NCI-H2081 (cell line): ENCODE measurements at regions not wholly inside any gene's neighbourhood (a gene's known extent, or its start where the extent isn't known, plus 50 kb on each side); places are given as distances from the start of the nearest gene placed in this dataset.
"Not testable (repeated sequence)": the region's sequence is repeated elsewhere in the genome, so short reads cannot be mapped to it uniquely, and the experiment has no call there.

Experiments used
- DNase-seq, 2 experiments: peaks; one replicate each; lab custom pipeline; 2025; lab: John Stamatoyannopoulos, UW

GRCh38 chr7:27412164-27412563 is 169.6 kb downstream of the EVX1 start:
- no peak for DNase-seq

DNA sequence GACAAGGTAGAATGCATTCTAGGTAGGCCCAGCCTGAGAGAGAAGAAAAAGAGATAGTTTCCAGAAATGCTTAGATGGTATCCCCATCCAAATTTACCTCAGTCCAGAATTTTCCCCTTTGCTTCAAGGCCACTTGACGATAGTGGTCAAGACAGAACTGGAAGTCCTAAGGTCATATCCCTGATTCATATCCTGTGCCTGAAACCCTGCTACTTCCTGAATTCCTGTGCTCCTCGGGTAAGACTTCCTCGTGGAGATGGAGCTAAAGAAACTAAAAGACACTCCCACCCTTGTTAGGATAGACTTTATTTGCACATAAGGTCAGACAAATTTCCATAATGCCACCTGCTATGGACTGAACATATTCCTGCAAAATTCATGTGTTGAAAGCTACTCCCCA is 175.9 kb downstream of the EVX1 start:
- no peak for DNase-seq

- DNase-seq, result no peak
These were observed 177.1 kb downstream of the EVX1 start for GRCh38 chr7:27419581-27420177.

DNA sequence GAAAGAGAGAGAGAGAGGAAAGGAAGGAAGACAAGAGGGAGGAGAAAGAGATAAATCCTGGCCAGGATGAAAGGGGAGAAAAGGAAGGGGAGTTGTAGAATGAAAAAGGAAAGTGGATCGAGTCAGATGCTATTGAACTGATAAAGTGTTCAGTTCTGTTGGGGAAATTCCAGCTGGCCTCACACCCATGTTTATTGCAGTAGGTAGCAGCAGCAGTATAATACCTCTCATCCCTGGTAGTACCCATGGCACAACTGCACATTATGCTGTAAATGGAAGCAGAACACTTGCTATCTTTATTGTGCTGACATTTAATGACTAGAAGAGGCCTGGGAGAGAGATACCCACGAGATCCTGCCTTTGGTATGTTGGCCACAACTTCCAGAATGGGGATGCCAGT is 178.1 kb downstream of the EVX1 start:
- DNase-seq, result no peak

- no peak for DNase-seq
These were observed 180.7 kb downstream of the EVX1 start for GRCh38 chr7:27423290-27423689.

DNA sequence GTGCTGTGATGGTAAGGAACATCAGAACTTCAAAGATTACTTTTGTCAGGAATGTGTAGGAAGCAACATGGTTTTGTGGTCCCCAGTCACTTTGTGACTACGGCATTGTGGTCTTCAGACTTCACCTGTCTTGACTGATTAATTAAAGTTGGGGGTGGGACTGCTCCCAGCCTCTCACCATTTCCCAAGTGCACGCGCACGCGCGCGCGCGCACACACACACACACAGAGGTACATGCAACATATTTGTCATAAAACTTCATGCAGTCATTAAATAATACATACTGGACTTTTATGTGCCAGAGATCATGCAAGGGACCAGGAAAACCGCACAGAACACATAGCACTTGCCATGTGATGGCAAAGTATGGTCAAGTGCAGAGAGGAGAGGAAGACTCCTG is 181.2 kb downstream of the EVX1 start:
- DNase-seq, result no peak

DNA sequence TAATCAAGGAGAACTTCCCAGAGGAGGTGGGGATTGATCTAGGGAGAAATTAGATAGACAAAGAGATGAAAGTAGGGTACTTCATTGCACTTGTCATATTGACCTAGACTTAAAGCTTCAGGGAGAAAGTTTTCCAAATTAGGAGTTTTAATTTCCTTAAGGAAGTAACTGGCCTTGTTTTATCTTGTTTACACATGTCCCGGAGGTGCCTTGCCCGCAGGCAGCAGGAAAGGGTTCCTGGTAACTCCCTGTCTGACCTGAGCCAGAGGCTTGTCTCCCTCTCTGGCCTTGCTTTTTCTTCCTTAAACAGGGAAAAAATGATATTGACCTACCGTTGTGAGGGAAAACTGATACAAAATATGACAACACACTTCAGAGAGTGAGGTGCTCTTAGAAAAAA is 181.6 kb downstream of the EVX1 start:
- DNase-seq, result no peak

- no peak for DNase-seq
These were observed 182.1 kb downstream of the EVX1 start for GRCh38 chr7:27424749-27425148.

DNA sequence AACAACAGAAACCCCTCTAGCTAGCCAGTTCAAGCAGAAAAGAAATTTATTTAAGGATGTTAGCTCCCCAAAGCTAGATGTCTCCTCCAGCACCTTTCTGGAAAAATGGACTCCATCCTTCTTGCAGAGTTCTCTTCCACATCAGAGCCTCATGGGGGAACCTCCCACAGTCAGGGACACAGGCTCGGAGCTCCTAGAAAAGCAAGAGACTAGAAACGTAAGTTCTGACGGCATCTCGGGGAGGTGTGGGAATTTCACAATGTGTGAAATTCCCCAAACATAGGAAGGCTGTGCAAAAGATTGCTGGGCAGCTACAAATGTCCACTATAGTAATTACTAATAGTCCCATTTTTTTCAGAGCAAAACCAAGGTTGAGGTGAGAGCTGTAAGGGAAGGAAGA is 184.8 kb downstream of the EVX1 start:
- DNase-seq, result no peak

GRCh38 chr7:27430105-27430504 is 187.5 kb downstream of the EVX1 start:
- DNase-seq, result no peak

DNA sequence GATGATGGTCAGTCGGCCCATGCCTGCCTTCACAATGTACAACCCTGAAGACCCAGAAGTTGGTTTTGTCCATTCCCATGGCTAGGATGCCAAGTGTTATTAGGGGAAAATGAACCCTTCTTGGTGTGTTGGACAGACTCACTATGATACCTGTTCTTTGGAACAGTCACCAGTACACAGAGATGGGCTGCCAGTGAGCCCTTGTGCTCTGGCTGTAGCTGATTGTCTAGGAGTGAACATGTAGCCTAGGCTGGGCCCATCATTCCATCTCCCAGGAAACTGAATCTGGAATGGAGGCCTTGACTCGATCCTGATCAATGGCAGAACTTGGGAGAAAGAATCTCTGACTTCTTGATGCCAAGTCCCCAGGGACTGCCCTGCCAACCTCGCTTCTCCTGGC is 188.9 kb downstream of the EVX1 start:
- no peak for DNase-seq

DNA sequence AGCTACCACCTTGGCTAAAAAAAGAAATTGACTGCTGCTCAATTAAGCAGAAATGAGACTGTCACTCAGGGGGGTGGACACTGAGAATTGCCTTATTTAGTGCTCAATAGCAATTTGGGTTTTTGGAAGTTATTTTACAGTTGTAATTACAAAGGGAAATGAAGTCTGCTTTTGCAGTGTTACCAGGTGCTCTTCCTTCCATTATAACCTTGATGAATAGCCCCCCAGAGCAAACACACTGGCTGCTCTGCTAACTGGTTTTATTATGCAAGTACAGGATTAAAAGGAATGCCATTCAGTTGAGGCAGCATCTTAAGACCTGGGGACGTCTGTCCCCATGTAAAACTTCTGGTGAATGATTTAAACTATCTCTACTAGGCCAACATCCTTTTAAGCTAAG is 191.0 kb downstream of the EVX1 start:
- DNase-seq, result no peak

DNA sequence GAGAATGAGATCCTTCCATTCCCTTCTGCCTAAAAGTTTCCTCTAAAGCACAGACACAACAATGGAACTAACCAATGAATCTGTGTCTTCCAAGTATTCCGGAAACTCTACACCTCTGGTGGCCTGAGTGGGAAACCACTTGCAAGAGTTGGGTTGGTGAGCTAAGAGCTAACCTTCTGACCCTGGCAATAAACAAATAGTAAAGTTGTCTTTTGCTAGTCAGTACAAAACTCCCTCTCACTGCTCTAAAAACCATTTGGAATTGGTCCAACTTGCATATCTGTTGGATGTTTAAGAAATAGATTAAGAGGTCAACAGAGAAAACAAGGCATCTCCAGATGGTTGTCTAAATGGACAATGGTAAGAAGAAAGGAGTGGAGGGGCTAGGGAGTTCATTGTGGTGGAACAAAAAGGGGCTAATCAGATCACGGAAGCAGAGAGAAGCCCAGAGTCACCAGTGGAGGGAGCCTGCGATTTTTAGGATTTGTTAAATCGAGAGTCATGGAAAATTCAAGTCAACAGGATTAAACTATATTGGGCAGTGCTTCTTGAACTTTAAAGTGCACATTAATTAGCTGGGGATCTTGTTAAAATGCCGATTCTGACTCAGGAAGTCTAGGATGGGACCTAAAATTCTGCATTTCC is 192.3 kb downstream of the EVX1 start:
- no peak for DNase-seq

DNA sequence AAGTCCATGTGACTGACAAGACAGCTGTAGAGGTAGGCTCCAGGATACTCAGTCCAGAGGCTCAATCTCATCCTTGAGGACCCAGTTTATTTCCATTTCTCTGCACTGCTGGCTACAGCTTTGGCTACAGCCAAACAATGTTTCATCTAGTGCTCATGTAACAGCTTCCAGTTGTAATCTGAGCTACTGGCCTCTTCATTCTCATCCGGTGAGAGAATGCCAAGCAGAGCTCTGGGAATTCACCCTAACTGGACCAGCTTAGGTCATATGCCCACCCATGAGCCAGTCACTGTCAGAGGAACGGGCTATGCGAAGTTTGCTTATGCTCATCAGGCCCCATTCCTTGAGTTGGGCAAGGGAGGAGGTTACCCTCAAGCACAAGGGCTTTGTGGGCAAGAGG is 192.9 kb downstream of the EVX1 start:
- no peak for DNase-seq

DNA sequence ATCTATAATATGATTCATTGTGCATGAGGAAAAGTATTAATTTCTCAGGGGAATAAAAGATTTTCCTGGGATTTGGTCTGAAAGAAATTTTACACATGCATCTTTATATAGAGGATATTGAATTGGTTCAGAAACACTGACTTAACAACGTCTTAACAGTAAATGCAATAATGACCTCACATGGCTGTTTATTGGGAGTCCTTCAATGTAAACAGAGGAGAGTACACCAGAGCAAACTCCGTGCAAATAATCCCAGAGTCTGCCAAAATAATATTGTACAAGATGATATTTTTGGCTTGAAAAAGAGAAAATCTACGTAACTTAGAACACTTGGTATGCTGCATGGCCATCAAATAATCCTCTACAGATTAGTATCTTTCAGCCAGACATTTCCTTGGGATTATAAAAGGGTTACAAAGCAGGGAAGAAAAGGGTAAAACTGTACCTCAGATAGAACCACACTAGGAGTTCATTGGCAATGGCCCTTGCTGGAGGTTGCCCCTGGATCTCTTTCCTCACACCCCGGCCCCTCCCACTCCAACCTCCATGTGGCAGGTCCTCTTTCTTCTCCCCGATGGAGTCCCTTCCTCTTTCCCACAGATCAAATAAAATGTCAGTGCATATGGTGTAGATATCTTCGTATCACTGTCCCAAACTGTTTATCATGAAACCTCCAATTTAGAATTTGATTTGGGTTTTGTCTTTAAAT is 196.4 kb downstream of the EVX1 start:
- DNase-seq, result no peak

DNA sequence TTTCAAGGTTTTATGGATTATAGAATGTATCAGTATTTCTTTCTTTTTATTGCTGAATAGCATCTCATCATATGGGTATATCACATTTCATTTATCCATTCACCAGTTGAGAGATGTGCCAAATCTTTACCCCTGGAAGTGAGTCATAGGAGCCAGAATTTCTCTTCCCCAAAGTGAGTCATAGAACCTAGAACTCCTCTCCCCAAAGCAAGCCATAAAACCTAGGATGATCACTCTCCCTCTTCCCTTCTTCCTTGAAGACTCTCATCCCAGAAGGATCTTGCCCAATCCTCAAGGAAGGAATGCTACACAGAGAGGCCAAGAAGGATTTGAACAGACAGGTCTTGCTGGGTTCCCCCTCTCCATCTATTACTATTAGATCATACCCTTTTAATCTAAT is 199.9 kb downstream of the EVX1 start:
- DNase-seq, result no peak

GRCh38 chr7:27449046-27449445 is 206.4 kb downstream of the EVX1 start:
- not testable (repeated sequence) for DNase-seq

DNA sequence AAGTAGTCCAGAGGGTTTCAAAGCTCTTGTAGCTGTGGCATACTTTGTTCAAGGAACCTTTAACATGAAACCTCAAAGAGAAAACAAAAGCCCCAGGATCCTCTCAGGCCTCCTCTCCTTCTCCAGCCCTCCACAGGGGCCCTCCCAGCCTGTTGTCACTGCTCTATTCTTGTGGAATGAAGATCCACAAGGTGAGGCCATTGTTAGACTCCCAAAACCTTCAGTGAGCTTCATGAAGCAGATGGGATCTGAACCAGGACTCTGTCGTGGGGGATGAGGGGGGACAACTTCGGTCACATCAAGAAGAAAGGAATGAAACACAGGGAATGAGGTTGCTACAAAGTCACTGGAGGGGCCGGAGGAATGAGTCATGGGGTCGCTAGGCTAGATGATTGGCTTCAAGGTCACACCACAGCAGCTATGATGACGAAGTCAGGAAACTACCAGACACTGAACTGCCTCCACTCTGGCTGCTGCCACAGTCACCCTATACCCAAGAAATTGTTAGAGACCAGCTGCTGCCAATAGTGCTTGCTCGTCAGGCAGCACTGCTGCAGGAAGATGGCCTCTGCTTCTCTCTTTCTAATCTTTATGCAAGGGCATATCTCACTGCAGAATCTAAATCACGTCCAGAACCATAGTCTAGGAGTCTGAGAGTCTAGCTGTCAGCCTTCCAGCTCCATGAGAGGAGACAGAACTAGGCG is 208.8 kb downstream of the HIBADH start:
- no peak for DNase-seq

DNA sequence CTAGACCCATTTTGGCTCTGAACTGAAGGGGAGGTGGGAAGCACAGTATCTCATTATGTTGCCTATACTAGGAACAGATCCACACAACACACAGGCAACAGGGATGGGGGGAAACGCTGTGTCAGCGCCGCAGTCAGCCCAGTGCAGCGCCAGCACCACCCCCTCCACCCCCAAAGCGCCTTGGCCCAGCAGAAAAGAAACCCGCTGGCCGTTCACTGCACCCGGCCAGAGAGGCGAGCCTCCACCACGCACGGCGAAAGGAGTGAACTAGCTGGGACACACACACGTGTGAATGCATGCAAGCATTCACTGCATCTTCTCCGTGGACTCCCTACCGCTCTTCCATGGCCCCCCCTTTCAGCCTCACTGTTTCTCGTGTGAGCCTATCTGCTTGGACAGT is 205.6 kb downstream of the HIBADH start:
- DNase-seq, result not testable (repeated sequence)

GRCh38 chr7:27457603-27458565 is 204.8 kb downstream of the HIBADH start:
- not testable (repeated sequence) for DNase-seq

- DNase-seq, result no peak
These were observed 203.5 kb downstream of the HIBADH start for GRCh38 chr7:27459021-27459730.
